Keratinocyte (primary cell): ENCODE measurements at regions not wholly inside any gene's neighbourhood (a gene's known extent, or its start where the extent isn't known, plus 50 kb on each side); places are given as distances from the start of the nearest gene placed in this dataset.

ENCODE experiments used
- DNase-seq: peaks from one replicate; pipeline ENCODE4 v3.0.0-alpha.2; 2011; ENCODE audit warnings: low read depth, missing footprints, low spot score
- FAIRE-seq: peaks from 2 replicates; lab custom pipeline; 2011; peaks lifted over from hg19 to GRCh38; lab: Jason Lieb, UNC
- H2AFZ ChIP-seq: 2 replicates; pipeline ENCODE4 v1.6.0; 2012; ENCODE audit warnings: low read length, control low read depth, inconsistent platforms; ENCODE audit not compliant: control insufficient read depth
- H3K27ac ChIP-seq: 2 replicates; pipeline ENCODE4 v1.5.1; 2011; ENCODE audit warnings: low read length; ENCODE audit not compliant: control insufficient read depth, insufficient read depth
- H3K27me3 ChIP-seq: 3 replicates; pipeline ENCODE4 v1.6.0; 2011; ENCODE audit warnings: low read length; ENCODE audit not compliant: control insufficient read depth, insufficient read depth; ENCODE audit errors: extremely low read depth
- H3K36me3 ChIP-seq, 2 experiments: 2 replicates in 1 of 2; 3 replicates in 1 of 2; pipeline ENCODE4 v1.5.1; 2011; ENCODE audit warnings: low read length in 2 of 2, mild to moderate bottlenecking in 1 of 2; ENCODE audit not compliant: control insufficient read depth in 2 of 2, insufficient read depth in 2 of 2; ENCODE audit errors: extremely low read depth in 1 of 2
- H3K4me1 ChIP-seq: 3 replicates; pipeline ENCODE4 v1.5.1; 2011; ENCODE audit warnings: low read length; ENCODE audit not compliant: control insufficient read depth, insufficient read depth; ENCODE audit errors: extremely low read depth
- H3K4me2 ChIP-seq: 3 replicates; pipeline ENCODE4 v1.6.0; 2011; ENCODE audit warnings: low read depth, low read length; ENCODE audit not compliant: control insufficient read depth, insufficient read depth; ENCODE audit errors: extremely low read depth
- H3K4me3 ChIP-seq, 3 experiments: fragments of 200-600 bp in 1 of 3; sonication (generic) in 1 of 3; 2 replicates in 2 of 3; 3 replicates in 1 of 3; pipeline ENCODE4 v1.5.1; 2011 to 2016; ENCODE audit warnings: low read length in 3 of 3, mild to moderate bottlenecking in 3 of 3, control low read depth in 2 of 3, inconsistent platforms in 1 of 3, low read depth in 1 of 3, mixed read lengths in 1 of 3, mixed run types in 1 of 3, moderate library complexity in 1 of 3; ENCODE audit not compliant: control insufficient read depth in 2 of 3, insufficient read depth in 2 of 3; ENCODE audit errors: extremely low read depth in 1 of 3
- H3K79me2 ChIP-seq: 2 replicates; pipeline ENCODE4 v1.6.0; 2012; ENCODE audit warnings: low read length; ENCODE audit not compliant: control insufficient read depth, insufficient read depth
- H3K9ac ChIP-seq: 3 replicates; pipeline ENCODE4 v1.6.0; 2011; ENCODE audit warnings: low read length; ENCODE audit not compliant: control insufficient read depth, insufficient read depth; ENCODE audit errors: extremely low read depth
- H3K9me1 ChIP-seq: 3 replicates; pipeline ENCODE4 v1.6.0; 2011; ENCODE audit warnings: low read length; ENCODE audit not compliant: control insufficient read depth, insufficient read depth; ENCODE audit errors: extremely low read depth
- H3K9me3 ChIP-seq: 2 replicates; pipeline ENCODE4 v1.5.1; 2012; ENCODE audit warnings: low read depth, low read length; ENCODE audit not compliant: control insufficient read depth
- H4K20me1 ChIP-seq: 3 replicates; pipeline ENCODE4 v1.6.0; 2011; ENCODE audit warnings: low read length; ENCODE audit not compliant: control insufficient read depth, insufficient read depth; ENCODE audit errors: extremely low read depth
- CTCF ChIP-seq, 3 experiments: IDR thresholded peaks in 1 of 3; conservative IDR thresholded peaks in 1 of 3; optimal IDR thresholded peaks in 1 of 3; 2 replicates in 2 of 3; 3 replicates in 1 of 3; pipeline versions ENCODE3 to v1.5.1; 2011; ENCODE audit warnings: low read length in 3 of 3, mild to moderate bottlenecking in 3 of 3, moderate library complexity in 2 of 3, control low read depth in 1 of 3, inconsistent platforms in 1 of 3; ENCODE audit not compliant: insufficient read depth in 2 of 3; ENCODE audit errors: extremely low read depth in 1 of 3
- EZH2 ChIP-seq: IDR thresholded peaks from one replicate; pipeline ENCODE4 v1.6.1; 2012; ENCODE audit warnings: inconsistent platforms, mild to moderate bottlenecking, low read length, moderate library complexity
- dilution Hi-C: fragments of 300-500 bp; cut with MboI; formaldehyde crosslinking; loops from one replicate; pipeline ENCODE4 v1.7.0; 2020; ENCODE audit warnings: low sequenced_read_pairs; ENCODE audit not compliant: extremely low pct_ligation_motif_present

GRCh38 chr21:15414057-15414456, 315.7 kb upstream of the USP25 start:
- Histone ChIP-seq H4K20me1 (no peaks in the 10 kb centered on the region), H2AFZ (no peak overlapping the region), H3K9me1 (no peaks in the 10 kb centered on the region), H3K36me3 (no peaks in the 10 kb centered on the region), H3K9ac (no peak overlapping the region), H3K4me1 (no peaks in the 10 kb centered on the region), H3K4me3 (no peak overlapping the region), H3K9me3 (no peaks in the 10 kb centered on the region), H3K27ac (no peak overlapping the region), H3K4me2 (no peak overlapping the region), H3K27me3 (no peaks in the 10 kb centered on the region), H3K79me2 (no peaks in the 10 kb centered on the region)
- TF ChIP-seq CTCF (optimal IDR thresholded peaks at IDR 0.05 in 1 of 3, IDR thresholded peaks at IDR 0.05 in 1 of 3, conservative IDR thresholded peaks at IDR 0.05 in 1 of 3; ENCODE audit: extremely low read depth in 1 of 3, insufficient read depth in 2 of 3, low read length in 3 of 3), result no peak
- TF ChIP-seq EZH2, result no peak
- no peak for FAIRE-seq
- dilution Hi-C loops, result no loop called here
- no peak for DNase-seq

- no peaks in the 10 kb centered on the region for H3K4me1 ChIP-seq
- H3K4me2 ChIP-seq, result no peak overlapping the region
- H3K9me3 ChIP-seq, result no peaks in the 10 kb centered on the region
- H3K4me3 ChIP-seq, result no peak overlapping the region
- TF ChIP-seq CTCF (optimal IDR thresholded peaks at IDR 0.05 in 1 of 3, IDR thresholded peaks at IDR 0.05 in 1 of 3, conservative IDR thresholded peaks at IDR 0.05 in 1 of 3; ENCODE audit: extremely low read depth in 1 of 3, insufficient read depth in 2 of 3, low read length in 3 of 3), result no peak
- TF ChIP-seq EZH2, result no peak
- no peak overlapping the region for H2AFZ ChIP-seq
- H3K27me3 ChIP-seq, result no peaks in the 10 kb centered on the region
- no peaks in the 10 kb centered on the region for H3K36me3 ChIP-seq
- H3K9ac ChIP-seq, result no peak overlapping the region
- dilution Hi-C loops, result no loop called here
- H3K79me2 ChIP-seq, result no peaks in the 10 kb centered on the region
- FAIRE-seq (no peak), DNase-seq (no peak)
- H4K20me1 ChIP-seq, result no peaks in the 10 kb centered on the region
- no peaks in the 10 kb centered on the region for H3K9me1 ChIP-seq
- no peak overlapping the region for H3K27ac ChIP-seq
These were observed 314.1 kb upstream of the USP25 start for GRCh38 chr21:15415541-15416261.
